GM04503 (cell line): ENCODE measurements at regions not wholly inside any gene's neighbourhood (a gene's known extent, or its start where the extent isn't known, plus 50 kb on each side); places are given as distances from the start of the nearest gene placed in this dataset.

ENCODE experiments used
- DNase-seq: peaks from one replicate; pipeline ENCODE4 v3.0.0-alpha.2; 2012; ENCODE audit warnings: low read depth

DNA sequence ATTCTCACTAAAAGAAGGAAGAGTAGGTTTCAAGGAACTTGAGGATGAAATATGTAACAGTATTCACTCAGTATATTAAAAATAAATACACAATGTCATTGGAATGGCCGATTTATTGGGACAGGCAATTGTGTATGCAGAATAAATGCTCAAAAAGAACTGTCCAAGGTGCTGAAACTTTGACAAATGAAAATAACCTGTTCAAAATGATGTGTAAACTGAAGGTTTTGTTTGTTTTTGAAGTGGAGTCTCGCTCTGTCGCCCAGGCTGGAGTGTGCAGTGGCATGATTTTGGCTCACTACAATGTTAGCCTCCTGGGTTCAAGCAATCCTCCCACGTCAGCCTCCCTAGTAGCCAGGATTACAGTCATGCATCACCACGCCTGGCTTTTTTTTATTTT, 318.7 kb upstream of the RBFOX1 start:
- DNase-seq = no peak

- DNase-seq = no peak
Measured at GRCh38 chr16:7004266-7004665, 328.4 kb upstream of the RBFOX1 start.

GRCh38 chr16:6993544-6993943, 339.1 kb upstream of the RBFOX1 start:
- DNase-seq = no peak

DNA sequence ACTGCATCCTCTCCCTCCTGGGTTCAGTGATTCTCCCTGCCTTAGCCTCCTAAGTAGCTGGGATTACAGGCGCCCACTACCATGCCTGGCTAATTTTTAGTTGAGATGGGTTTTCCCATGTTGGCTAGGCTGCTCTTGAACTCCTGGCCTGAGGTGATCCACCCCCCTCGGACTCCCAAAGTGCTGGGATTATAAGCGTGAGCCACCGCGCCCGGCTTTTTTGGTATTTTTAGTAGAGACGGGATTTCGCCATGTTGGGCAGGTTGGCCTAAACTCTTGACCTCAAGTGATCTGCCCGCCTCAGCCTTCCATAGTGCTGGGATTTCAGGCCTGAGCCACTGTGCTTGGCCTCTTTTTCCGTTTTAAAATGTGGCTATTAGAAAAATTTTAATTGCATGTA, 343.8 kb upstream of the RBFOX1 start:
- DNase-seq = no peak

GRCh38 chr16:6977916-6978315, 354.7 kb upstream of the RBFOX1 start:
- no peak for DNase-seq

GRCh38 chr16:6977291-6977690, 355.4 kb upstream of the RBFOX1 start:
- no peak for DNase-seq

GRCh38 chr16:6976716-6977115, 355.9 kb upstream of the RBFOX1 start:
- DNase-seq = no peak

DNA sequence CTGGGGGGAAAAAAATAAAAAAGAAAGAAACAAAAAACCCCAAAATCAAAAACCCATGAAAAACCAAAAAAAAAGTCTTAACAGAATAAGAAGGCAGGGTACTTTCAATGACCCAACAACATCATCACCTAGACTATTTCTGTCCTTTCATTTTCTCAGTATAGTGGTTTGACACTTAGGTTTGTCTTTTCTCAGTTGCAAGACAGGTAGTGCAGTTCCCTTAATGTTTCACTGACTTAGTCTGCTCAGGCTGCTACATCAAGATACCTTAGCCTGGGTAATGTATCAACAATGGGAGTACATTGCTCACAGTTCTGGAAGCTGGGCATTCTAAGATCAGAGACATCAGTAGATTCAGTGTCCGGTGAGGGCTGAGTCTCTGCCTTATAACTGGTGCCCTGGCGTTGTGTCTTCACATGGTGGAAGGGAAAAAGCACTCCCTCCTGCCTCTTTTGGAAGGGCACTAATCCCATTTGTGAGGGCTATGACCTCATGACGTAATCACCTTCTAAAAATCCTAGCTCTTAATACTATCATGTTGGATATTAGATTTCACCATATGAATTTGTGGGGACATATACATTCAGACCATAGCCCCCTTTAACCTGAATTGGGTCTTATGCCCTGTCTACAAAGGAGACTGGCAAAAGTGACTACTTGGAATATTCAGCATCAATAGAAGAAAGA, 362.3 kb upstream of the RBFOX1 start:
- no peak for DNase-seq

DNA sequence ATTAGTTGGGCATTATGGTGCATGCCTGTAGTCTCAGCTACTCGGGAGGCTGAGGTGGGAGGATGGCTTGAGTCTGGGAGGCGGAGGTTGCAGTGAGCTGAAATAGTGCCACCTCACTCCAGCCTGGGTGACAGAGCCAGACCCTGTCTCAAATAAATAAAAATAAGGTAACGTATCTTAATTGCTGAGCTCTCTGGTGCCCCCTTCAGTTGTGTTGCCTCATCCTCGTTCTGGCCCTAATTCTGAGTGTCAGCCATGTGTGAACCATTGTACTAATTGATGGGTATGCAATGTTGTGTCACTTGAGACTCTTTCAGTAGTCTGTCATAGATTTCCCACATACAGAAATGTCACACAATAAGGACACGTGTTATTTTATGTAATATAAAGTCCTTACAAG, 363.1 kb upstream of the RBFOX1 start:
- no peak for DNase-seq

DNA sequence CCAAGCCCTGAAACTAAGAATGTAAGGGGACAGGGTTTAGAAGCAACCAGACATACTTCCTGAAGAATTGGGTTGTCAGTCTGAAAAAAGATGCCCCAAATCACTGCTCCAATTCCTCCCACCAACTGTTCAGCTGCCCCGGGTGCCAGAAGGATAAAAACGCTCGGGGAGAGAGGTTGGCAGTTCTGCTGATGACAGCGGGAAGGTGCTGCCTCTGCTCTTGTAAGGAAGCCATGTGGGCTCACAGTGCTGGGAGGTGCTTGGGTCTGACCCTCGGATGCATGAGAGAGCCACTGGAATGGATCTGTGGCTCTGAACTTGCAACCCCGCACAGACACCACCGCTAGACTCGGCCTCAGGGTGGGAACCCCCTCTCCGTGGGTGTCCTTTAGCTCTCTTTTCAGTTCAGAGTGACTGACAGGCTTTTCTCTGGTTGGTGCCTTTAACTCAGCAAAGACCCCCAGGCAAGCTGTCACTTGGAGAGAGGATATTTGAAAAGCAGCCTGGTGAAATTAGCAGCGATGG, 364.8 kb upstream of the RBFOX1 start:
- no peak for DNase-seq

DNA sequence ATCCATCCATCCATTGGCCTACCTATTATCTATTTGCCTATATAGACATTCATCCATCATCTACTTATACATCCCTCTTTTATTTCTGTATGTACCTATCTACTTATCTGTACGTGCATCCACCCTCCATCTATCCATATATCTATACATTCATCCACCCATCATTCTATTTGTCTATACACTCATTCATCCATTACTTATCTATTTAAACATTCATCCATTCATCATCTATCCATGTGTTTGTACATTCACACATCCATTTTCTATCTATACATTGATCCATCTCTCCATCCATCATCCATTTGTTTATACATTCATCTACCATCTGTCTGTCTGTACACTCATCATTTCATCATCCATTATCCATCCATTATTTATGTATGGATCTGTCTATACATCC, 365.7 kb upstream of the RBFOX1 start:
- DNase-seq = no peak

- DNase-seq = no peak
Measured at GRCh38 chr16:6964679-6965078, 368.0 kb upstream of the RBFOX1 start.

GRCh38 chr16:6961704-6962103, 370.9 kb upstream of the RBFOX1 start:
- no peak for DNase-seq

GRCh38 chr16:6958184-6958583, 374.5 kb upstream of the RBFOX1 start:
- DNase-seq = no peak

GRCh38 chr16:6957681-6958080, 375.0 kb upstream of the RBFOX1 start:
- DNase-seq = no peak

GRCh38 chr16:6956511-6956910, 376.1 kb upstream of the RBFOX1 start:
- DNase-seq = no peak

GRCh38 chr16:6955303-6955702, 377.3 kb upstream of the RBFOX1 start:
- no peak for DNase-seq

DNA sequence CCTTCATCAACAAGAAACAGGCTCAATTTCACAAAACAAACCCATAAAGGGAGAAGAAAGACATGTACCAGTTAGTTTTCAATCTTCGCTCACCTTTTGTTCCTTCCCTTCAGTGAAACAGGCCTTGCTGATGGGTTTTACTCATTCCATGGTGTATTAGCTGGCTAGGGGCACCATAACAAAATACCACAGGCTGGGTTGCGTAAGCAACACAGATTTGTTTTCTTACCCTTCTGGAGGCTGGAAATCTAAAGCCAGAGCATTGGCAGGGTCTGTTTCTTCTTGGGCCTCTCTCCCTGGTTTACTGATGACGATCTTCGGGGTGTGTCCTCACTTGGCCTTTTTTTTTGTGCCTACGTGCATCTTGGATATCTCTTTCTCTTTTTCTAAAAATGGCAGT, 383.4 kb upstream of the RBFOX1 start:
- DNase-seq = no peak

GRCh38 chr16:6947291-6947690, 385.4 kb upstream of the RBFOX1 start:
- DNase-seq = no peak

- DNase-seq = no peak
Measured at GRCh38 chr16:6946802-6947201, 385.8 kb upstream of the RBFOX1 start.

GRCh38 chr16:6946106-6946505, 386.5 kb upstream of the RBFOX1 start:
- no peak for DNase-seq

DNA sequence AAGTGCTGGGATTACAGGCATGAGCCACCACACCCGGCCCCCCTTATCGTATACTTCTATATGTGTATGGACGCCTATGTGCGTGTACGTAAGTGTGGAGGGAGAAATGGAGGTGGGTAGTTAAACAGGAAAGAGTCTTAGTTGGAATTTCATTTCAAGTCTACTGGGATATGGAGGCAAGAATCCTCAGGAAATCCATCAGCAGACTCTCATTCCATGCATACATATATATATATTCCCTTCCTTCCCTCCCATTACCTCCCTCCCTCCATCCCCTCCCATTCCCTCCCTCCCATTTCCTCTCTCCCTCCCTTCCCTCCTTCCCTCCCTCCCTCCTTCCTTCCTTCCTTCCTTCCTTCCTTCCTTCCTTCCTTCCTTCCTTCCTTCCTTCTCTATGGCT, 391.7 kb upstream of the RBFOX1 start:
- DNase-seq = no peak

GRCh38 chr16:6937641-6938040, 395.0 kb upstream of the RBFOX1 start:
- DNase-seq = no peak

DNA sequence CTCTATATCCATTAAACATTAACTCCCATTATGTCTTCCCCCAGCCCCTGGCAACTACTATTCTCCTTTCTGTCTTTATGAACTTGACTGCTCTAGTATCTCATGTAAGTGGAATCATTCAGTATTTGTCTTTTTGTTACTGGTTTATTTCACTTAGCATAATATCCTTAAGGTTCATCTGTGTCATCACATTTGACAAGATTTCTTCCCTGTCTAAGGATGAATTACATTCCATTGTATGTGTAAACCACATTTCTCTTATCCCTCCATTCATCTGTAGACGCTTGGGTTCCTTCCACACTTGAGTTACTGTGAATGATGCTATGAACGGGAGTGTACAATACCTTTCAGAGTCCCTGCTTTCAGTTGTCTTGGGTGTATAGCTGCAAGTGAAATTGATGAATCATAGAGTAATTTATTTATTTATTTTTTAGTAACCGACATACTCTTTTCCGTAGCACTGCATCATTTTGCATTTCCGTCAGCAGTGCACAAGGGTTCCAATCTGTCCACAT, 399.7 kb upstream of the RBFOX1 start:
- DNase-seq = no peak
